Urothelium cell line (cell line): ENCODE measurements at regions not wholly inside any gene's neighbourhood (a gene's known extent, or its start where the extent isn't known, plus 50 kb on each side); places are given as distances from the start of the nearest gene placed in this dataset.
A peak's percentile ranks its signal among the peaks of the same experiment; 100 is the strongest.
"Not testable (repeated sequence)": the region's sequence is repeated elsewhere in the genome, so short reads cannot be mapped to it uniquely, and the experiment has no call there.

Source experiments
- DNase-seq: peaks from one replicate; pipeline ENCODE4 v3.0.0; 2011; ENCODE audit warnings: low spot score, mixed read lengths
- FAIRE-seq: peaks from 2 replicates; lab custom pipeline; 2011; peaks lifted over from hg19 to GRCh38; lab: Jason Lieb, UNC

GRCh38 chr10:52967806-52968795 lies 195.5 kb upstream of the MBL2 start:
- no peak for FAIRE-seq
- no peak for DNase-seq

DNA sequence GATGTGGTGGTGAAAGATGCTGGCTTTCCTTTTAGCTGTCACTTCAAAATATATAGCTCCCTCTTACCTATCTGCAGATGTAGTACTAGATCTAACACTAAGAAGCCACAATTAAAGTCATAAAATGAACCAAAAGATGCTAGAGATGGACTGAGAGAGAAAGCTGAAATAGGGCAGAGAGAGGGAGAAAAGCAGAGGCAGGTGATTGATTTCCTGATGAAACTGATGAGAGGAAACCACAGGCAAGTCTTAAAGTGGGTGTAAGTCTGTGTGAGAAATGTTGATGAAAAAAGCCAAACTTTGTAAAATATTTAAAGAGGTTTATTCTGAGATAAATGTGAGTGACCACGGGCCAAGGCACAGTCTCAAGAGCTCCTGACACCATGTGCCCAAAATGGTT lies 194.3 kb upstream of the MBL2 start:
- DNase-seq (no peak), FAIRE-seq (no peak)

- FAIRE-seq (no peak), DNase-seq (no peak)
These were observed 193.4 kb upstream of the MBL2 start for GRCh38 chr10:52965938-52966401.

GRCh38 chr10:52965509-52965908 lies 192.9 kb upstream of the MBL2 start:
- FAIRE-seq = no peak
- DNase-seq = no peak

- FAIRE-seq = no peak
- no peak for DNase-seq
These were observed 188.7 kb upstream of the MBL2 start for GRCh38 chr10:52961323-52961722.

GRCh38 chr10:52959810-52960209 lies 187.2 kb upstream of the MBL2 start:
- DNase-seq = no peak
- no peak for FAIRE-seq

- no peak for DNase-seq
- FAIRE-seq = no peak
These were observed 184.3 kb upstream of the MBL2 start for GRCh38 chr10:52956861-52957260.

DNA sequence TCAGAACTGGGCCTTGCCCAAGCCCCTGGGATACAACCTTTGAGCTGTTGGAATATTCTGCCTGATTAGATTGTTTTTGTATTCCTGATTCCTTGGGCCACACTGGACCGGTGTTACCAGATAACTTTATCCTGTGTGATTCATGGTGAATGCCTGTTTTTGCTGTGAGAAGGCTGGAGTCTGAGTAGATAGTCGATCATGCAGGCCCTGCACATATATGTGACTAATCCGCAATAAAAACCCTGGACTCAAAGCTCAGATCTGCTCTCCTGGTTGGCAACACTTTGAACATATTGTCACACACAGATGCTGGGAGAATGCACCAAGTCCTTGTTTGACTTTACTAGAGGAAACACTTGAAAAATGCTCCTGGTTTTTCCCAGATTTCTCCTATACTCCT lies 183.9 kb upstream of the MBL2 start:
- no peak for DNase-seq
- no peak for FAIRE-seq

GRCh38 chr10:52955337-52955736 lies 182.8 kb upstream of the MBL2 start:
- no peak for DNase-seq
- FAIRE-seq = no peak

GRCh38 chr10:52954407-52954806 lies 181.8 kb upstream of the MBL2 start:
- DNase-seq = peak; percentile 13
- FAIRE-seq = no peak

- no peak for DNase-seq
These were observed 179.9 kb upstream of the MBL2 start for GRCh38 chr10:52952391-52953055.

GRCh38 chr10:52951824-52952223 lies 179.2 kb upstream of the MBL2 start:
- DNase-seq (no peak), FAIRE-seq (no peak)

More at GRCh38 chr10:52952391-52953055, 179.9 kb upstream of the MBL2 start:
- FAIRE-seq = no peak

DNA sequence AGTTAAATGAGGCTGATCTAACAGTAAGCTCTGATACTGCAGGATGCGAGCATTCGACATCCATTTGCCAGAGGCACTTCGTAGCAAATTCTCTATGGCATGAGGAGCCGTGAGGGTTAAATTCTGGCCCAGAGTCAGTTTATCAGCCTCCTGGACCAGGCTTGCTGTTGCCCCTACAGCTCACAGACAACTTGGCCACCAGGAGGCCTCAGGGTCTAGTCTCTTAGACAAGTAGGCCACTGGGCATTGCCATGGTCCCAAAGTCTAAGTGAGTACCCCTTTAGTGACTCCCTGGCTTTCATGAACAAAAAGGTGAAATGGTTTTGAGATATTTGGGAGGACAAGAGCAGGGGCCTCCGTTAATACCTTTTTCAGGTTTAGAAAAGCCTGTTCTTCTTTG lies 178.0 kb upstream of the MBL2 start:
- FAIRE-seq = no peak

GRCh38 chr10:52949899-52950298 lies 177.3 kb upstream of the MBL2 start:
- DNase-seq (no peak), FAIRE-seq (no peak)

More for the DNA sequence above, 178.0 kb upstream of the MBL2 start:
- no peak for DNase-seq

DNA sequence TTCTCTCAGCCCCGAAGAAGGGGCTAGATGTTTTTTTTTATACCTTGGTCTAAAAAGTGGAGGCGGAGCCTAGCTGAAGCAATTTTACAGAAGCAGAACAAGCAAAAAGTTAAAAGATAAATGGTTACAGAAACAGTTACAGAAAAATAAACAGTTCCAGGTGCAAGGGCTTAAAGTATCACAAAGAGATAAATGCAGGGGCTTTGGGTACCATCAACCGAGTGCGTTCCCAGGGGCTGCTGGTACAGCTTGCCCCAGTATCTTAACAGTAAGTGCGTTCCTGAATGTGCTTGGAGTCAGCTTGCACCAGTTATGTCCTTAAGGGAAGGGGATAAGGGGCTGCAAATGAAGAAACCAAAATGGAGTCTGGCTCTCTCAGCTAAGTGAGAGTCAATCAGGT lies 173.9 kb upstream of the MBL2 start:
- DNase-seq = no peak
- FAIRE-seq = no peak

DNA sequence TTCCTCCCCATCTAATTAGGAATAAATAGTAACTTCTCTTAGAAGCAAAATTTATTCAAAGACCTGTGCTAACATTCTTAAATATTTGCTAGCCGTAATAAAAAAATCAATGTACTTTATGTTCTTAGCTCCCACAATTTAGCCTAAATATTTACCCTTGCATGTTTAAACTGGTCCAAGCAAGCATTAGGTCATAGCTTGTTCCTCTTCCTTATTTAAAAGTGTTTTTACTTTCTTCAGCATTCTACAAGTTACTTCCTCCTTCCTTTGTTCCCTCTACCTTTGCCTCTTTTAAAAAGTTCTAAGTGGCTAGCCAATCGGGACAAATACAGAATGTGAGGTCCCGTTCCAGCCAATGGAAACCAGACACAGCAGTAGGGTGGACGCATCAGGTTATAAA lies 172.9 kb upstream of the MBL2 start:
- FAIRE-seq, DNase-seq: not testable (repeated sequence)

DNA sequence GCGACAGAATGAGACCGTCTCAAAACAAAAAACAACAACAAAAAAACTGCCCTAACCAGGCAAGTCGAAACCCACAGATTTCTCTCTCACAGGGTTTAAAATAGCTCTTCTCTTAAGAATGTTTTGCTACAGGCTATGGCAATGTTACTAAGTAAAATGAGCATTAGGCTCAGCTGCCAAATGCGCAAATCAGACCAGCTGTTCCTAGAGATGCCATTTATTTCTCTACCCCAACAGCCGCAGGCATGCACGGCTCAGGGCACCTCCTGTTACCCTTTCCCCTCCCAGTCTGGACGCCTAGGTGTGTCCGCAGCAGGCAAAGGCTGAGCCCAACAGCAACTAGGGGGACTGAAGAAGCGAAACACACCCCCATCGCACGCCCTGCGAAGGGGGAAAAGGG lies 168.3 kb upstream of the MBL2 start:
- FAIRE-seq (no peak), DNase-seq (no peak)

DNA sequence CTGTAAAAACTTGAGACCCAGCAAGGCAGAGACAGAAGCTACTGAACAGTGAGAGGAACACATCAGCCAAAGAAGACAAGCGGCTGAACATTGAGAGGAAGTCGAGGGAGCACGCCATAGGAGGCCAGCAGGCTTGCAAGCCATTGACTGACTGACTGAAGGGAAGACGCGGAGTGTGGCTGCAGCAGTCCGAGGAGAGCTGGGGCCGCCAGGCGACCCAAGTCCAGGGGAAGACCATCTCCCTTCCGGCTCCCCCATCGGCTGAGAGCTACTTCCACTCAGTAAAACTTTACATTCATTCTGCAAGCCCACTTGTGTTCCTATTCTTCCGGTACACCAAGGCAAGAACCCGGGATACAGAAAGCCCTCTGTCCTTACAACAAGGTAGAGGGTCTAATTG lies 167.3 kb upstream of the MBL2 start:
- DNase-seq (no peak), FAIRE-seq (no peak)

DNA sequence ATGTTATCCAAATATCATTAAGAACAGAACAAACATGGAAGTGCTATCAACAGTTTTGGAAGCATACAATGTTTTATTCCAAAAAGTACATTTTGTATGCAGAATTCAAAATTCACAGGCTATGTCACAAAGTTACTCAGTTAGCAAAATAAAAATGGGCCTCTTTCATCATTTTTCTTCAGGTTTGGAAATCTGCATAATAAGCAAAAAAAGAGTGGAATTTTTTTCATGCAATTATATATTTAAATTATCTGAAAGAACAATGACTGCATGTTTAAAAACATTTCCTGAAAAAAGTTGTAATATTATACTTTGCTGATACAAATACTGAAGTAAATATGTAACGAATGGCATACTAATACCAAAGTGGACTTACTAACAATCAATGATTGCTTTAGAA lies 161.2 kb upstream of the MBL2 start:
- DNase-seq (no peak), FAIRE-seq (no peak)

DNA sequence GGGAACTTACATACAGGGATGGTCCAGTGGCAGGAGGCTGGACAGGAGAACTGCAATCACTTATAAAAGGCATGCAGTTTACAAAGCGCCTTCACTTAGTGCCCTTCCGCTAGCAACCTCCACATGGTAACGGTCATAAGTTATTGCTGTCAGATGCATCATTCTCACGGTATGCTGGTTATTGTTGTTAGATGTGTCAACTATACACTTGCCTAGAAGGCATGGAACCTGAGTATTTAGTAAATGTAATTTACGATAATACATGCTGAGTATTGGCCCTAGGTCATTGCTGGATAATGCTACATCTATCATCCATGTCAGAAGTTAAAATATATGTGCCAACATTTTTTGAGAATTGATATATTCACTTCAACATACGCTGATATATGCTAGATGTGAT lies 155.1 kb upstream of the MBL2 start:
- no peak for DNase-seq
- no peak for FAIRE-seq

DNA sequence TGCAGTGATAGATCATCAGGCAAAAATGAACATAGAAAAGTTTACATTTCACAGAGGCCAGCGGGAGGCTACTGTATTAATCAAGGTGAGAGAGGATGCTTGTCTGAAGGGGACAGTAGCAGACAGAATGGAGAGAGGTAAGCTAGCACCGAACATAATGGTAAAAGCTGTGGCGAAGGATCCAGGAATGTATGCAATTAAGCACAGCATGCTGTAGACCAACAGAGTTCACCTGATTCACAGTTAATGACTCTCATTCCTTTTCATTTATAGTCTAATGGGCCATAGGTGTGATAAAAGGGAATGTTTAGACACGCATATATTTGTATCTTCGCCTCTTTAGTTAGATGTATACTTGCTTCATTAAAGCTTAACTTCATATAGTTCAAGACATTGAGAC lies 150.9 kb upstream of the MBL2 start:
- no peak for DNase-seq
- peak; percentile 9 for FAIRE-seq

DNA sequence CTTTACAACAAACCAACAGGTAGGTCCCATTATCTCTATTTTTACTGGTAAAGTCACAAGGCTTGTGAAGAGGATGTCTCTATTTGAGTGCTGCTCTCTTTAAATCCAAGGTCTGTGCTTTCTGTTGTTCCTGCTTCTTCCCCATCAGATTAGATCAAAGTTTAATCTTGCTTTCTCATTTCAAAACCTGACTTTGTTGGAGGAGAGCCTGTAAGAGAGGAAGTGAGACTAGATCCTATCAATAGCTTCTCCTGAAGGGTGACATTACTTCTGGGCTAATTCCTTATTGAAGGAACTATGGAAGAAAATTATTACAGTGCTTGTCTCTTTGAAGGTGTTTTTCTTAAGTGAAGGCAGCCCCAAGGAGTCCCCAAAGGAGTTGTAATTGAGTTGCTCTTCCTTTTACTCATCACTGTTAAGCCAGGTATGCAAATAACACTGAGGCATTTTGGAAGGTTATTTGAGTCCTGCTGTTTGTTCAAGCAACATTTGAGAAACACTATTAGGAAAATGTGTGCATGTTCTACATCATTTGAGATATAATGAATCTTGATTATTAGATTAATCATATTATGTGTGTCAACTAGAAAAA lies 146.2 kb upstream of the MBL2 start:
- DNase-seq (no peak), FAIRE-seq (no peak)
